ENCODE measurements at regions not wholly inside any gene's neighbourhood (a gene's known extent, or its start where the extent isn't known, plus 50 kb on each side); places are given as distances from the start of the nearest gene placed in this dataset.

- TF ChIP-seq CTCF (IDR thresholded peaks at IDR 0.05) (no peak), EP300 (IDR thresholded peaks at IDR 0.05) (no peak), POLR2A (IDR thresholded peaks at IDR 0.05) (no peak), POLR2AphosphoS5 (IDR thresholded peaks at IDR 0.05) (no peak)
Measured at GRCh38 chr5:15992918-15993317, 186.7 kb downstream of the MARCHF11 start.
